ENCODE measurements at regions not wholly inside any gene's neighbourhood (a gene's known extent, or its start where the extent isn't known, plus 50 kb on each side); places are given as distances from the start of the nearest gene placed in this dataset.

DNA sequence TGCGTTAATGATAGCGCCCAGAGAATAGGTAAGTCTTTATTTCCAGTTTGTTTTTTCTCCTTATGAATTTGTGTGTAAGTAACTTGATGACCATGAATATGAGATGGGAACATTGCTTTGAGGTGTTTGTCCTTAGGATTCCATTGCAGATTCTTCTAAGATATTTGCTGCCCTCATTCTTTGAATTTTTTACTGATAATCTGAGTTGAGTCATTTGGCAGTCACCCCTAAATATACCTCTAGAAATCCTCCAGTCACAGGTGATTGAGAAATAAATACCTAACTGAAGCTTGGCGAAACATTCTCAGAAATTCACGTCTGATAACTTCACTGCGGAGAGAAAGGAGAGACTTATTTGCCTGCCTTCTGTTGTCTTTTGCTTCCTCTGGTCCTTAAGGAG lies 345.5 kb downstream of the SQOR start:
- Histone ChIP-seq H3K27me3 (ENCODE audit: insufficient read depth, low read length) (no peaks in the 10 kb centered on the region), H3K27ac (ENCODE audit: low read length) (no peak overlapping the region), H3K9ac (ENCODE audit: low read depth, low read length) (no peak overlapping the region), H3K9me3 (ENCODE audit: insufficient read depth, low read depth, low read length) (peaks cover 4% of the 10 kb centered on the region; the same call in 1 of the 2 replicates), H3K36me3 (ENCODE audit: insufficient read depth, low read depth, low read length) (no peaks in the 10 kb centered on the region), H3K4me3 (ENCODE audit: low read length) (no peak overlapping the region), H3K4me1 (ENCODE audit: insufficient read depth, low read length) (no peaks in the 10 kb centered on the region; the same call in 1 of the 2 replicates)

DNA sequence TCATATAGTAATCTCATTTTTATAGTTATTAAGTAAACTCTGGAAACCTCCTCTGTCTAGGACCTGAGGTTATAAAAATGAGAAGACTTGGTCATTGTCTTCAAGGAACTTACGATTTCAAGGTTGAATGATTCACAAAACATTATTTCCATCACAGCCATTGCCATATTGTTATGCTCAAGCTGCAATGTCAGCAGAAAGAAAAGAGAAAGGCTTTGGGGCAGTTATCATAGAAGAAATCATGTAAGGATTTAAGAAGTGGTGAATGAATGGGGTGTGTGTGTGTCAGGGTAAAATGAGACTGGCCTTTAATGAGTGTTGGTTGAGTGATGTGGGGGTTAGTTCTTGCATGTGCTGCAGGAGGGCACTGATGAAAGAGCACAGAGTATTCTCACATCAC lies 346.8 kb downstream of the SQOR start:
- Histone ChIP-seq H3K9ac (ENCODE audit: low read depth, low read length) (no peak overlapping the region), H3K27me3 (ENCODE audit: insufficient read depth, low read length) (no peaks in the 10 kb centered on the region), H3K36me3 (ENCODE audit: insufficient read depth, low read depth, low read length) (no peaks in the 10 kb centered on the region), H3K9me3 (ENCODE audit: insufficient read depth, low read depth, low read length) (peaks cover 7% of the 10 kb centered on the region), H3K27ac (ENCODE audit: low read length) (no peak overlapping the region), H3K4me1 (ENCODE audit: insufficient read depth, low read length) (no peaks in the 10 kb centered on the region; the same call in 1 of the 2 replicates), H3K4me3 (ENCODE audit: low read length) (no peak overlapping the region)

DNA sequence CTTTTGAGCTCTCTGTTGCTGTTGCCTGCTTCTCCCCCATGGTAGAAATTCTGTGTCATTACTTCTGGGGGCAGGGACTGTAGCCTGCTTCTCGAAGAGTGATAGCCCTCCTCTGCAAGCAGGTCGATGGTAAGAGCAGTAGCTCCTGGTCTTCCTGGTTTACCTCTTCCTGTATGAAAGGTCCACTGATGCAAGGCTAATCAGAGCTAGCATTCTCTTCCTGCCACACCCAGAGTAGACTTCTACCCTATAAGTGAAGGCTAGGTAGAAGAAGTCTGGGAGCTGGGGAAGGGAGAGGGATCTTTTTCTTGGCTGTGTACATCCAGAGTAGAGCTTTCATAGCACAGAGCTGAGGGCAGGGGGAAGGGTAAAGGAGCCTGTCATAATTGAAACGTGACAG lies 357.0 kb downstream of the SQOR start:
- Histone ChIP-seq H3K4me3 (ENCODE audit: low read length) (no peak overlapping the region), H3K27me3 (ENCODE audit: insufficient read depth, low read length) (no peaks in the 10 kb centered on the region), H3K9ac (ENCODE audit: low read depth, low read length) (no peak overlapping the region), H3K4me1 (ENCODE audit: insufficient read depth, low read length) (no peaks in the 10 kb centered on the region), H3K36me3 (ENCODE audit: insufficient read depth, low read depth, low read length) (no peaks in the 10 kb centered on the region), H3K27ac (ENCODE audit: low read length) (no peak overlapping the region), H3K9me3 (ENCODE audit: insufficient read depth, low read depth, low read length) (no peaks in the 10 kb centered on the region; the same call in 1 of the 2 replicates)

DNA sequence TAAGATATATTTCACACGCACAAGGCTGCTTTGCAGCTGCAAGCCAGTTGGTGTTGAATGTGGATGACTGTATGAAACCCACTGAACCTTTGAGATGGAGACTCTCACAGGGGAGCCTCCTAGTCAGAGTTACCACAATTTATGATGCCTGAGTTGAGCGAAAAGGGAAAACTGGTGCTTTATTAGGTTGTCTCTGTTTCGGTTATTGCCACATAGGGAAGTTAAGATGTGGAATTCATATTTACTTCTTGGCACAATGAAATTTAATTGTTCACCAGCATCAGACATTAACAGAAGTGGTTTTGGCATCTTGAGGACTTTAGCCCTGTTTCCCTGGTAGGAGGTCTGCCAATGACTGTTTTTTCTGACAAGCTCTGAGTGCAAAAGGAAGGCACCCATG lies 358.2 kb downstream of the SQOR start:
- H3K36me3 ChIP-seq (ENCODE audit: insufficient read depth, low read depth, low read length), result no peaks in the 10 kb centered on the region
- H3K27me3 ChIP-seq (ENCODE audit: insufficient read depth, low read length), result no peaks in the 10 kb centered on the region
- no peak overlapping the region for H3K4me3 ChIP-seq (ENCODE audit: low read length)
- H3K27ac ChIP-seq (ENCODE audit: low read length), result no peak overlapping the region
- no peaks in the 10 kb centered on the region for H3K4me1 ChIP-seq (ENCODE audit: insufficient read depth, low read length)
- H3K9ac ChIP-seq (ENCODE audit: low read depth, low read length), result no peak overlapping the region
- no peaks in the 10 kb centered on the region; the same call in 1 of the 2 replicates for H3K9me3 ChIP-seq (ENCODE audit: insufficient read depth, low read depth, low read length)

DNA sequence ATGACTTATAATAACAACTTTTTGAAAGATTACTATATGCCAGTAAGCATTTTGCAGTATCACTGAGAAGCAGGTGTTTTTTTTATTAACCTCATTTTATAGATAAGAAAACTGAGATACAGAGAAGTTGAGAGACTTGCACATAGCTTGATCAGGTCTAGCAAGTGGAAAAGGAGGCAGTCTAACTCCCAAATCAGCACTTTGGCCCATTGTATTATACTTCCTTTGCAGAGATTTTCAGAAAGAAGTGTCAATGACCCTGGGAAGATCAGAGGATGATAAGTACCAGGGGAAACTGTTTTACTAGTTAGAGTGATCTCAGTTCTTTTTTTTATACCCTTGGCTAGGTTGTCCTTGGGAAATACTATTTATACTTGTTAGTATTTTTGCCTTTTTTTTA lies 358.7 kb downstream of the SQOR start:
- Histone ChIP-seq H3K9me3 (ENCODE audit: insufficient read depth, low read depth, low read length) (no peaks in the 10 kb centered on the region; the same call in 1 of the 2 replicates), H3K36me3 (ENCODE audit: insufficient read depth, low read depth, low read length) (no peaks in the 10 kb centered on the region), H3K9ac (ENCODE audit: low read depth, low read length) (no peak overlapping the region), H3K27me3 (ENCODE audit: insufficient read depth, low read length) (no peaks in the 10 kb centered on the region), H3K4me1 (ENCODE audit: insufficient read depth, low read length) (no peaks in the 10 kb centered on the region), H3K27ac (ENCODE audit: low read length) (no peak overlapping the region), H3K4me3 (ENCODE audit: low read length) (no peak overlapping the region)

DNA sequence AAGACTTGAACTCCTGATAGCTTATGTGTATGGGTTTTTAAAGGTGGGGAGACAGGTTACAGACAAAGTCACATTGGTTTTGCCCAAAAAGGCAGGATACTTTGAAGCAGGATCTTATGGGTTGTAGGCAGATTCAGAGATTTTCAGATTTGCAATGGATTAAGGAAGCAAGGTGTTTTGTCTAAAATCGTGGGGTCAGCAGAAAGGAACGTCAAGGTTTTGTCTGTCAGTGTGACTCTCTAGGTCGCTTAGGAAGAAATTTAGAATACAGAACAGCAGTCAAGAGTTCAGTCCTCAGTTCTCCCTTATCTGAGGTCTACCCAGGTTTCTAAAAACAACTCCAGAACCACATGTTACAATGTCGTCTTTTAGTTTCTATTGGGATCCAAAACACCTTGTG lies 361.0 kb downstream of the SQOR start:
- H3K9ac ChIP-seq (ENCODE audit: low read depth, low read length), result no peak overlapping the region
- no peaks in the 10 kb centered on the region for H3K36me3 ChIP-seq (ENCODE audit: insufficient read depth, low read depth, low read length)
- no peaks in the 10 kb centered on the region for H3K27me3 ChIP-seq (ENCODE audit: insufficient read depth, low read length)
- no peak overlapping the region for H3K27ac ChIP-seq (ENCODE audit: low read length)
- no peaks in the 10 kb centered on the region for H3K9me3 ChIP-seq (ENCODE audit: insufficient read depth, low read depth, low read length)
- H3K4me1 ChIP-seq (ENCODE audit: insufficient read depth, low read length), result no peaks in the 10 kb centered on the region
- no peak overlapping the region for H3K4me3 ChIP-seq (ENCODE audit: low read length)

DNA sequence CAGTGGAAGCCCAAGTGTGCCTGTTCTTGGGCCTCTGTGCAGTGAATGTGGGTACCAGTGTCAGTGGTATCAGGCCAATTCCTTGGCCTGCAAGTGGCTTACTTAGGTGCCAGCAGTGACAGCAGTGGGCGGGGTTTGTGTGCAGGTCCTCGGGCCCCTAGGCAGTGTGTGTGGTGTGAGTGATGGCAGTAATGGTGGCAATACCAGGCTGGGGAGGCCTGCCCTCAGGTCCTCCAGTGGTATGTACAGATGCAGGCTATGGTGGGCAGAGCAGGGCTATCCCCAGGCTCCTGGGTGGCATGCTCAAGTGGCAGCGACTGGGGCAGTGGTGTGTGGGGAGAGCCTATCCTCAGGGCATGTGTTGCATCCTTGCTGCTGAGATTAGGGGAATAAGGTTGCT lies 379.7 kb downstream of the SQOR start:
- peaks cover 31% of the 10 kb centered on the region for H3K9me3 ChIP-seq (ENCODE audit: insufficient read depth, low read depth, low read length)
- H3K4me3 ChIP-seq (ENCODE audit: low read length), result no peak overlapping the region
- no peak overlapping the region for H3K9ac ChIP-seq (ENCODE audit: low read depth, low read length)
- no peak overlapping the region for H3K27ac ChIP-seq (ENCODE audit: low read length)
- H3K4me1 ChIP-seq (ENCODE audit: insufficient read depth, low read length), result no peaks in the 10 kb centered on the region
- H3K27me3 ChIP-seq (ENCODE audit: insufficient read depth, low read length), result no peaks in the 10 kb centered on the region
- H3K36me3 ChIP-seq (ENCODE audit: insufficient read depth, low read depth, low read length), result no peaks in the 10 kb centered on the region

DNA sequence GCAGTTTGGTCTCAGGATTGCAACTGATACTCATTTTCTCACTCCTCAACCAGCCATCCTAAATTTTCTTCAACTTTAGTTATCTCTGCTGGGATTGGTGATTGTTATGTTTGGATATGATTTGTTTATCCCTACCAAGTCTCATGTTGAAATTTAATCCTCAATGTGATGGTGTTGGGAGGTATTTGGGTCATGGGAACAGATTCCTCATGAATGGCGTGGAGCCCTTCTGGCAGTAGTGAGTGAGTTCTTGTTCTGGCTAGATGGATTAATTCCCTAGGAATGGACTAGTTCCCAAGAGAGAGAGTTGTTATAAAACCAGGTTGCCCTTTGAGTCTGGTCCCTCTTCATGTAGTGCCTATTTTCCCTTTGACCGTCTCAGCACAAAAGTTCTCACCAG lies 399.9 kb downstream of the SQOR start:
- no peaks in the 10 kb centered on the region for H3K9me3 ChIP-seq (ENCODE audit: insufficient read depth, low read depth, low read length)
- H3K36me3 ChIP-seq (ENCODE audit: insufficient read depth, low read depth, low read length), result no peaks in the 10 kb centered on the region
- H3K27ac ChIP-seq (ENCODE audit: low read length), result no peak overlapping the region
- no peak overlapping the region for H3K9ac ChIP-seq (ENCODE audit: low read depth, low read length)
- H3K27me3 ChIP-seq (ENCODE audit: insufficient read depth, low read length), result no peaks in the 10 kb centered on the region
- H3K4me3 ChIP-seq (ENCODE audit: low read length), result no peak overlapping the region
- no peaks in the 10 kb centered on the region for H3K4me1 ChIP-seq (ENCODE audit: insufficient read depth, low read length)

DNA sequence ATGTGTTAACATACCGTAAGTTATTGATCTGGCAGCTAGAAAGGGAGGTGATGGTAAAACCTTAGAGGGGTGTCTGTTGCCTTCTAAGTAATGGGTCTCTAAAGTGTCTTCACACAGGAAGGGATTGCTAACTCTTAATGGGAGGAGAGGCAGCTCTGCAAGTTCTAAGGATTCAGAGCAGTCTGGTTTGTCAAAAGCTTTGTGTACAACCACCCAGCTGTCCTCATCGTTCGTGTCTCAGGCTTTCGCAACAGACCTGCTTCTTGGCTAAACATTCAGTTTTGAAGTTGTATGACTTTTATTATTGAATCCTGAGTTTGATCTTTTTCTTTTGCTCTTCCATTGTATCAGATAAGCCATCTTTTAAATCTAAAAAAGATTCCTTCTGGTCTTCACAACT lies 404.9 kb downstream of the SQOR start:
- Histone ChIP-seq H3K36me3 (ENCODE audit: insufficient read depth, low read depth, low read length) (no peaks in the 10 kb centered on the region), H3K4me3 (ENCODE audit: low read length) (no peak overlapping the region), H3K27me3 (ENCODE audit: insufficient read depth, low read length) (no peaks in the 10 kb centered on the region), H3K27ac (ENCODE audit: low read length) (no peak overlapping the region), H3K9ac (ENCODE audit: low read depth, low read length) (no peak overlapping the region), H3K4me1 (ENCODE audit: insufficient read depth, low read length) (no peaks in the 10 kb centered on the region), H3K9me3 (ENCODE audit: insufficient read depth, low read depth, low read length) (no peaks in the 10 kb centered on the region)

DNA sequence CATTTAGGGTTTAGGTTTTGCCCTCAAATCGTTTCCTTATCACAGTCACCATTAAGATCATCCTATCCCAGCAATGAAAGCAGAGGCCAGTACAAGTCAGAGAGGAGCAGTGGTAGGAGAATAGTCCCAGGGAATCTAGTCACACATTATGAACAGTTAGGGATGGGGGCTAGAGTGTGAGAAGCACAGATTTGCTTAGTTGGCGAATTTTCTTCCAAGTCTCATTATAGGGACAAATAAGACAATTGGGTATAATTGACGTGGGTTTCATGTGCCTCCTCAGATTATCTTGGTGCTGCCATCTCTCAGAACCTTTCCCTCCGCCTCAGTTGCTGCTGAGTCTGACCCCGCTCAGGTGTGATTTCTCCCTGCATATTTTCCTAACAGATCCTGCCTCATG lies 407.1 kb downstream of the SQOR start:
- H3K27me3 ChIP-seq (ENCODE audit: insufficient read depth, low read length), result no peaks in the 10 kb centered on the region
- H3K27ac ChIP-seq (ENCODE audit: low read length), result no peak overlapping the region
- no peak overlapping the region for H3K9ac ChIP-seq (ENCODE audit: low read depth, low read length)
- H3K4me3 ChIP-seq (ENCODE audit: low read length), result no peak overlapping the region
- no peaks in the 10 kb centered on the region for H3K4me1 ChIP-seq (ENCODE audit: insufficient read depth, low read length)
- no peaks in the 10 kb centered on the region for H3K36me3 ChIP-seq (ENCODE audit: insufficient read depth, low read depth, low read length)
- no peaks in the 10 kb centered on the region for H3K9me3 ChIP-seq (ENCODE audit: insufficient read depth, low read depth, low read length)

DNA sequence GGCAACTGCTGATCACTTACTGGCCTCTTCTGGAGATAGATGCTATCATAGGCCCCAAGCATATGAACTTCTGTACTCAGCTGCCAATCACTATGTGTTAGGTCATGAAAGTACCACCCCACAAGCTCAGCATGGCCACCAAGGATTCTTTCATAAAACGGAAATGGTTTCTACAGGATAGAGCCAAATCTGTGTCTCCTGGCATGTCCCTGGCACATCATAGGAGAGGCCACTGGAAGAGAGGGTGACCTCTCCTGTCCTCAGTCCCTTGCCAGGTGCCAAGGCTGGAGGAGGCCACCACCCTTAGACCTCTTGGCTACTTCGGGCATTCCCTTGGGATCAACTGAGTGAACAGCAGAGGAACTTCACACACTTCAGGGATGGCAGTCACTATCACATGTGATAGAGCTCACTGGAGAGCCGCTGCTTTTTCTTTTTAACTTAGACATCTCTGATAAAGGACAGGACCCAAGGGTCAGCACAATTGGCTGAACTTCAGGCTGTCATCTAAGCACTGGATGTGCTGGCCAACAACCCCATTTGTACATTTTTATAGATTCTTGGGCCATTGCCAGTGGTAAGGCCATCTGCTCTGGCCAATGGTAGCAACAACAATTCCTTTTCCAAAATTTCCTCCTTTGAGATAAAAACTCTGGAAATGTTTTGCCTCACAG lies 425.2 kb downstream of the SQOR start:
- no peak overlapping the region for H3K27ac ChIP-seq (ENCODE audit: low read length)
- no peak overlapping the region for H3K9ac ChIP-seq (ENCODE audit: low read depth, low read length)
- H3K27me3 ChIP-seq (ENCODE audit: insufficient read depth, low read length), result no peaks in the 10 kb centered on the region
- H3K9me3 ChIP-seq (ENCODE audit: insufficient read depth, low read depth, low read length), result no peaks in the 10 kb centered on the region
- no peaks in the 10 kb centered on the region for H3K36me3 ChIP-seq (ENCODE audit: insufficient read depth, low read depth, low read length)
- H3K4me1 ChIP-seq (ENCODE audit: insufficient read depth, low read length), result no peaks in the 10 kb centered on the region
- H3K4me3 ChIP-seq (ENCODE audit: low read length), result no peak overlapping the region

DNA sequence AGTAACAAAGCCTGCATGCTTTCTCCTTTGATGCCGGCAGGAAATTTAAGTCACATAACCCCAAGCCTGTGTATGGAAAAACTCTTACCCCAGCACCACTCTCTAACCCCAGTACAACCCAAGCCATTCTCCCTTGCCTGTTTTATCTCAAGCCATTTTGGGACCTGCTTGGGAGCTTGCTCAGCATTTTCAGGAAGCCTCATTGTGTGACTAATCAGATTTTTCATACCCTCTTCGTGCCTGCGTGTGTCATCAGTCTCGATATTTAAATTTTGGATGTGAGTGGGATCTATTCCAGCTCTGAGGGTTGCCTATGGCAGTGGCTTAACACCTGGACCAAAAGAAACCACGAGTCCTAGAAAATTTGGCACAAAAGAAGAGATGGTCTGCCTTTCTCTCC lies 426.2 kb downstream of the SQOR start:
- H3K4me1 ChIP-seq (ENCODE audit: insufficient read depth, low read length), result no peaks in the 10 kb centered on the region

More for the DNA sequence above, 426.2 kb downstream of the SQOR start:
- no peak overlapping the region for H3K4me3 ChIP-seq (ENCODE audit: low read length)
- no peaks in the 10 kb centered on the region for H3K9me3 ChIP-seq (ENCODE audit: insufficient read depth, low read depth, low read length)
- no peaks in the 10 kb centered on the region for H3K36me3 ChIP-seq (ENCODE audit: insufficient read depth, low read depth, low read length)
- H3K27ac ChIP-seq (ENCODE audit: low read length), result no peak overlapping the region
- H3K27me3 ChIP-seq (ENCODE audit: insufficient read depth, low read length), result no peaks in the 10 kb centered on the region
- no peak overlapping the region for H3K9ac ChIP-seq (ENCODE audit: low read depth, low read length)

Data from iPS-20b (cell line).